H7 (cell line): ENCODE measurements at regions not wholly inside any gene's neighbourhood (a gene's known extent, or its start where the extent isn't known, plus 50 kb on each side); places are given as distances from the start of the nearest gene placed in this dataset.
"Not testable (repeated sequence)": the region's sequence is repeated elsewhere in the genome, so short reads cannot be mapped to it uniquely, and the experiment has no call there.

Experiments used
- DNase-seq: peaks from one replicate; pipeline ENCODE4 v3.0.0; 2012
- H3K27me3 ChIP-seq: 2 replicates; pipeline ENCODE4 v1.6.0; 2011; ENCODE audit warnings: mild to moderate bottlenecking, low read length; ENCODE audit not compliant: control insufficient read depth, insufficient read depth
- H3K36me3 ChIP-seq: replicated peaks from 2 replicates; pipeline ENCODE4 v1.5.1; 2011; ENCODE audit warnings: low read length; ENCODE audit not compliant: control insufficient read depth, insufficient read depth
- H3K4me3 ChIP-seq: 2 replicates; pipeline ENCODE4 v1.5.1; 2011; ENCODE audit warnings: low read depth, mild to moderate bottlenecking, control low read depth, low read length, moderate library complexity; ENCODE audit not compliant: insufficient read depth

DNA sequence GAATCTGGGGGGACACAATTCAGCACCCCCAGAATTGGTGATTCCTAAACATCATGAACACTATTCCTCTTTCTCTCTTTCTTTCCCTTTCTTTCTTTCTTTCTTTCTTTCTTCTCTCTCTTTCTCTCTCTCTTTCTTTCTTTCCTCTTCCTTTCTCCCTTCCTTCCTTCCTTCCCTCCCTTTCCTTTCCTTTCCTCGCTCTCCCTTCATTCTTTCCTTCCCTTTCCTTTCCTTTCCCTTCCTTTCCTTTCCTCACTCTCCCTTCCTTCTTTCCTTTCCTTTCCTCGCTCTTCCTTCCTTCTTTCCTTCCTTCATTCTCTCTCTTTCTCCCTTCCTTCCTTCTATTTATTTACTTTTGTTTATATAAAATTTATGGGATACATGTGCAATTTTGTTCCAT lies 2616.6 kb upstream of the DEFB115 start:
- not testable (repeated sequence) for H3K27me3 ChIP-seq, H3K36me3 ChIP-seq, DNase-seq, H3K4me3 ChIP-seq
